IgD-negative memory B cell (primary cell): ENCODE measurements at regions not wholly inside any gene's neighbourhood (a gene's known extent, or its start where the extent isn't known, plus 50 kb on each side); places are given as distances from the start of the nearest gene placed in this dataset.
"Not testable (repeated sequence)": the region's sequence is repeated elsewhere in the genome, so short reads cannot be mapped to it uniquely, and the experiment has no call there.

Source experiments
- H3K27ac Mint-ChIP-seq, 3 donors: one replicate each; pipeline ENCODE4 v1.8.0; 2020 to 2022; ENCODE audit warnings: mild to moderate bottlenecking in 3 of 3, mixed read lengths in 3 of 3, moderate library complexity in 1 of 3
- H3K27me3 Mint-ChIP-seq: one replicate; pipeline ENCODE4 v1.8.0; 2021; ENCODE audit warnings: mixed read lengths
- H3K36me3 Mint-ChIP-seq: one replicate; pipeline ENCODE4 v1.8.0; 2020; ENCODE audit warnings: mild to moderate bottlenecking, mixed read lengths
- H3K4me1 Mint-ChIP-seq, 3 donors: one replicate each; pipeline ENCODE4 v1.8.0; 2020 to 2022; ENCODE audit warnings: mixed read lengths in 3 of 3, mild to moderate bottlenecking in 1 of 3
- H3K4me3 Mint-ChIP-seq, 4 donors: one replicate each; pipeline ENCODE4 v1.8.0; 2020 to 2022; ENCODE audit warnings: mild to moderate bottlenecking in 4 of 4, mixed read lengths in 4 of 4, moderate library complexity in 3 of 4
- H3K9me3 Mint-ChIP-seq, 3 donors: one replicate each; pipeline ENCODE4 v1.8.0; 2020 to 2021; ENCODE audit warnings: mixed read lengths in 3 of 3, mild to moderate bottlenecking in 1 of 3

DNA sequence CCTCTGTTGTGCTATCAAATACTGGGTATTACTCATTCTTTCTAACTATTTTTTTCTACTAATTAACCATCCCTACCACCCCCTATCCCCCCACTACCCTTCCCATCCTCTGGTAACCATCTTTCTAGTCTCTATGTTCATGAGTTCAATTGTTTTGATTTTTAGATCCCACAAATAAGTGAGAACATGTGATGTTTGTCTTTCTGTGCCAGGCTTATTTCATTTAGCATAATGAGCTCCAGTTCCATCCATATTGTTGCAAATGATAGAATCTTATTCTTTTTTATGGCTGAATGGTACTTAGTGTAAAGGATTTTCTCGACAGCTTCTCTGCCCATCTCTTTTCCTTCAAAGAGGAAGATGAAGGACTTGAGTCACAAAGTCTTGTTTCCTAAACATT lies 138.0 kb upstream of the CPHXL start:
- Mint-ChIP-seq H3K27me3 (no peaks in the 10 kb centered on the region), H3K4me1 (peaks cover 0 to 2% (median 0%) of the 10 kb centered on the region in 3 donors), H3K36me3 (no peaks in the 10 kb centered on the region), H3K27ac (no peak overlapping the region), H3K4me3 (no peak overlapping the region), H3K9me3 (peaks cover 0 to 6% (median 0%) of the 10 kb centered on the region in 3 donors)

DNA sequence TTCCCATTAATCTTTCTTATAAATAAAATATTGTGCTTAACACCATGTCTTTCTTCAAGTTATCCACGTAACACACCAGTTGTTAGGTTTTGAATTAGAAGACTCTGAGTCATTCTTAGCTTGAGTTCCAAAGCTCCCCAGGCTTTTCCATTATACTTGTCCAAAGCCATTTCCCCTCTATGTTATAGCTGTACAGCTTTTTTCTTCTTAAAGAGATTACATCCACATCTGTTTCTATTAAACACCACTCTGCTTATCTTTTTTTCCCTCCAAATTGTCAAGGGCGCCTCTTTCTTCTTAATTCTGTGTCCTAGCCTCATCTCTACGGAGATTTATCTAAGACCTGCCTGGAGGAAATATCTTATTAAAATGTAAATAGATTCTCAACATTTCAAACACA lies 139.4 kb upstream of the CPHXL start:
- Mint-ChIP-seq H3K36me3 (no peaks in the 10 kb centered on the region), H3K27me3 (peaks cover 8% of the 10 kb centered on the region)

DNA sequence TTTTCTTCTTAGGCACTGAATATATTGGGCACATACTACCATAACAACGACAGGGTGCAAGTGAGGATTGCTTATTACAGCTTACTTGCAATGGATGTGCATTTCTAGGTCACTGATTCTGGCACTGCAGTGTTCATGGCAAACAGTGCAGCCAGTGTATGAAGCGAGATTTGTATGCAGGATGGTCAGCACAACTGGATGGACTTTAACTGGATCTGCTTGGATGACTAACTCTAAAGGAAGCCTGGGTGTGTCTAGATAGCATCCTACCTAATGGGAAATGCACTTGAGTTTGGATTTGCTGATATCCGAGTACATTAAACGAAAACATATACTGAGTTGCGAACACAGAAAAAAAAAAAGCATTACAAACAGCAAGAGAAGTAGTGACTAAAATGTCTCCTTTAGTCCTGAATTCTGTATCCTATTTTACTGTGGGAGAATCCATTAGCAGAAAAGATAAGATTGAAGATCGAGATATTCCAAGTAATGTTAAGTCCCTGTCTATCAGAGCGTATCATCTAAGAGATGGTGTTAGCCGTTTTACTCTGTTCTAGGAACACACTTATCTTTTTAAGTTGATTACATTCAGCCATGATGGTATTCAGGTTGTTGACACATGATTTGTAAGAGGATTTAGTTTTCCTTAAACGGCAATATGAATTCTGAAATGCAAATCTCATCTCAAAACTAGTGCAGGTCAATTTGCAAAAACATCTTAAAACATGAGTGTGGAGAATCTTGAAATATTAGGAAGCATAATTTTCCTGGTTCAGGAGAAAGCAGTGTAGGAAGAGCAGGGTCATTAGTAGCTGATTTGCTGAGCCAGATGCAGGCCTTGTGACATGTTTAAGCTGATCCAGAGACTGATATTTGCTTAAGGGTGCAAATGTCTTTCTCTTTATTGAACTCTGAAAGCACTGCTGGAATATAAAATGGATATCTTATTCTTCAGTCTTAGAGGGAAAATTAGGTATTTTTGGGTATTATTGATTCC lies 142.6 kb upstream of the CPHXL start:
- Mint-ChIP-seq H3K36me3 (no peaks in the 10 kb centered on the region), H3K27ac (no peak overlapping the region), H3K4me3 (no peak overlapping the region), H3K9me3 (no peaks in the 10 kb centered on the region), H3K4me1 (no peaks in the 10 kb centered on the region), H3K27me3 (peaks cover 9% of the 10 kb centered on the region)

More for the DNA sequence above, 139.4 kb upstream of the CPHXL start:
- H3K4me1 Mint-ChIP-seq: no peaks in the 10 kb centered on the region
- no peaks in the 10 kb centered on the region for H3K9me3 Mint-ChIP-seq
- H3K27ac Mint-ChIP-seq: no peak overlapping the region
- no peak overlapping the region for H3K4me3 Mint-ChIP-seq

GRCh38 chr16:75881280-75881679 lies 155.0 kb upstream of the CPHXL start:
- not testable (repeated sequence) for H3K4me3 Mint-ChIP-seq, H3K27ac Mint-ChIP-seq, H3K9me3 Mint-ChIP-seq, H3K4me1 Mint-ChIP-seq, H3K27me3 Mint-ChIP-seq, H3K36me3 Mint-ChIP-seq

DNA sequence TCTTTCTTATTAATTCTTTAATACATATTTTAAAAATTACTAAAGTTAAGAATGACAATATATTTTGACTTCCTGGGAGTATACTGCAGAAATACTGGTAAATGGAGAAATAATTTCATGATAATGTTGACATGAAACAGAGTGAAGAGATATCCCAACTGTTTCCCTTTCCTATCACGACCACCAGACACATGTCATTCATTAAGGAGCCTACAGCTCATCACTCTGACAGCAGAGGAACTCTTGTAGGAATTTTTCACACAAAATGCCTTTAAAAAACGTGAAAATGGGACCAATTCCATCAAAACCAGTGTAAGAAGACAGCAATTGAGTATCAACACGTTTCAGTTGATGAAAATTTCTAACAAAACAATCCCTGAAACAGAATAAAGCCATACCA lies 172.9 kb upstream of the CPHXL start:
- Mint-ChIP-seq H3K27ac (no peak overlapping the region), H3K9me3 (no peaks in the 10 kb centered on the region), H3K36me3 (no peaks in the 10 kb centered on the region), H3K4me3 (no peak overlapping the region), H3K4me1 (no peaks in the 10 kb centered on the region), H3K27me3 (no peaks in the 10 kb centered on the region)

- Mint-ChIP-seq H3K4me1 (no peaks in the 10 kb centered on the region), H3K9me3 (peaks cover 0 to 6% (median 2%) of the 10 kb centered on the region in 3 donors), H3K27ac (no peak overlapping the region), H3K27me3 (no peaks in the 10 kb centered on the region), H3K4me3 (no peak overlapping the region), H3K36me3 (peaks cover 4% of the 10 kb centered on the region)
Observed at GRCh38 chr16:75908331-75909117, 182.2 kb upstream of the CPHXL start.

DNA sequence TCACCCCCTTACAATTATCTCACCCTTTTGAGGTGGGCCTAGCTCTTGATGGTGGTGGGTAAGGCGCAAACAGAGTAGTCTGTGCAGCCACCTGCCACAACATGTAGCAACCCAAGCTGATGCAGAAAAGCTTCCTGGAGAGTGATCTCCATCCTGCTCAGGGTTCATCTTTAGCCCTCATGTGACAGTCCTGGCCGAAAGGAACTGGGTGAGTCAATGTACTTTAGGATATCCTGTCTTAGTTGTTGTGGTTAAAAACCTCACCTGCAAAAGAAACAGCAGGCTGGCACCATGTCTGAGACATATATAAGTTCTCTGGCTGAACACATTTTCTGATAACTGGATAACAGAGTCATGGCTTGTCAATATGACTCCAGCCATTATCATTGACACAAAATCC lies 183.5 kb upstream of the CPHXL start:
- Mint-ChIP-seq H3K27ac (no peak overlapping the region), H3K4me1 (no peaks in the 10 kb centered on the region), H3K9me3 (peaks cover 0 to 6% (median 2%) of the 10 kb centered on the region in 3 donors), H3K36me3 (peaks cover 4% of the 10 kb centered on the region), H3K4me3 (no peak overlapping the region), H3K27me3 (no peaks in the 10 kb centered on the region)

DNA sequence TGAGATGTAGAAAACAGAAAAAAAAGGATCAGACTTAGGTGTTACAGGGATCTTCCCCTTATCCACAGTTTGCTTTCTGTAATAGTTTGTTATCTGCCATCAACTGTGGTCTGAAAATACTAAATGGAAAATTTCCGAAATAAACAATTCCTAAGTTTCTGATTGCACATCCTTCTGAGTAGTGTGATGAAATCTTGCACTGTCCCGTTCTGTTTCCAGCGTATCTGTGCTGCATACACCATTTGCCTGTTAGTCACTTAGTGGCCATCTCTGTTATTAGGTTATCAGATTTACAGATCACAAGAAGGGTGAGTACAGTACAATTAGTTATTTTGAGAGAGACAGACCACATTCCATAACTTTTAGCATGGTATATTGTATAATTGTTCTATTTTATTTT lies 185.6 kb upstream of the CPHXL start:
- Mint-ChIP-seq H3K4me3 (no peak overlapping the region), H3K36me3 (peaks cover 4% of the 10 kb centered on the region), H3K4me1 (no peaks in the 10 kb centered on the region), H3K9me3 (peaks cover 0 to 6% (median 2%) of the 10 kb centered on the region in 3 donors), H3K27ac (no peak overlapping the region), H3K27me3 (peaks cover 2% of the 10 kb centered on the region)

DNA sequence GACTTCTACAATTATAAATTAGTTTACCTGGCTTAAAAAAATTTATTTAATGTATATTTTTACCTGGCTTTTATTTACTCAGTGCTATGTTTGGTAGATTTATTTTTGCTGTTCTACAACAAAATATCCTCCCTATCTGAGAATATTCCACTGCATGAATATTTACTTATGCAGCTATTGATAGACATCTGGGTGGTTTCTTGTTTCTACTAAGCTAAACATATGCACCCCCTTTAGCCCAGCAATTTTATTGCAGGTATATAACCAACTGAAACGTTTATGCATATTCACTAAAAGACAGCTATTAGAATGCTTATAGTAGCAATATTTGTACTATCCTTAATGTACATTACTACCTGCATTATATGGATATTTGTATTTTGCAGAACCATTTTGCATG lies 187.7 kb upstream of the CPHXL start:
- Mint-ChIP-seq H3K27me3 (peaks cover 2% of the 10 kb centered on the region), H3K4me1 (no peaks in the 10 kb centered on the region), H3K9me3 (peaks cover 0 to 2% (median 0%) of the 10 kb centered on the region in 3 donors), H3K27ac (no peak overlapping the region), H3K36me3 (peaks cover 1% of the 10 kb centered on the region), H3K4me3 (no peak overlapping the region)

- H3K36me3 Mint-ChIP-seq: peaks cover 2% of the 10 kb centered on the region
- H3K9me3 Mint-ChIP-seq: peaks cover 0 to 3% (median 2%) of the 10 kb centered on the region in 3 donors
- H3K4me3 Mint-ChIP-seq: no peak overlapping the region
- H3K27me3 Mint-ChIP-seq: peaks cover 2% of the 10 kb centered on the region
- H3K27ac Mint-ChIP-seq: no peak overlapping the region
- H3K4me1 Mint-ChIP-seq: no peaks in the 10 kb centered on the region
Observed at GRCh38 chr16:75916451-75916850, 190.2 kb upstream of the CPHXL start.

GRCh38 chr16:75918109-75918508 lies 191.8 kb upstream of the CPHXL start:
- no peak overlapping the region for H3K4me3 Mint-ChIP-seq
- peaks cover 2% of the 10 kb centered on the region for H3K27me3 Mint-ChIP-seq
- H3K27ac Mint-ChIP-seq: no peak overlapping the region
- H3K9me3 Mint-ChIP-seq: peaks cover 0 to 4% (median 4%) of the 10 kb centered on the region in 3 donors
- no peaks in the 10 kb centered on the region for H3K4me1 Mint-ChIP-seq
- peaks cover 2% of the 10 kb centered on the region for H3K36me3 Mint-ChIP-seq

DNA sequence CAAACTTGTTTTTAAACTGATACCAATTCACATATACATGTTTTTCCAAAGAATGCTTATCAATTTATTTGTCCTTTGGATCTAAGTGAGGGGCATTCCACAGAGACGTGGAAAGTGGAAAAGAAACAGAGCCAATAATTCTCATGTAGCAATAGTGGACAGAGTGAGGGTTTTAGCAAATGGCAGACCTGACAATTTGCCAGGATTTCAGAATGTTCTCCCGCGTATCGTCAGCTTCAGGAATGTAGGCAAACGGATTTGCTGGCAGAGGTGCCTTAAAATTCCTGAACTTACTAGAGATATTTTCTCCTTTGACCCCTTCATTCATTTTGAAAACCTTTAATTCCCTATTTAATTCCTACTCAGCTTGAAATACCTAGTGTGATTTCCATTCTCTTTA lies 193.4 kb upstream of the CPHXL start:
- H3K27me3 Mint-ChIP-seq: peaks cover 2% of the 10 kb centered on the region
- H3K4me1 Mint-ChIP-seq: no peaks in the 10 kb centered on the region

DNA sequence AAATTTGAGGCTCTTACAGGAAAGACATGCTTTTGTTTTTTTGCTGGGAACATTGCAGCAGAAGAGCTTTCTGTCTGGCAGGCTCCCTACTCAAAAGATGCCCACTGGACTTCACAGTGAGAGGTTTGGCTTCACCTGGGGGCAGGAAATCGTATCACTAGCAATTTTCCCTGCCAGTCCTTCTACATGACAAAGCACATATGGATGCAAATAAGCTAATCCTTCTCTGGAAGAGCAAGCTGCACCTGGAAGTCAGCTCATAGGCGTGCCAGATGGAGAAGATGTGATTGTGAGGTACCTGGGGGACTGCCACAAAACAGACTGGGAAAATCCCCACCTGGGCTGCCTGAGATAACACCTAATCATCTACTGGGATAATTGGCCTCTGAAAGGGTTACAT lies 195.0 kb upstream of the CPHXL start:
- Mint-ChIP-seq H3K36me3 (peaks cover 2% of the 10 kb centered on the region), H3K27ac (no peak overlapping the region), H3K27me3 (no peaks in the 10 kb centered on the region), H3K4me3 (no peak overlapping the region), H3K4me1 (no peaks in the 10 kb centered on the region), H3K9me3 (peaks cover 0 to 4% (median 2%) of the 10 kb centered on the region in 3 donors)

More for the DNA sequence above, 193.4 kb upstream of the CPHXL start:
- no peak overlapping the region for H3K27ac Mint-ChIP-seq
- H3K36me3 Mint-ChIP-seq: peaks cover 2% of the 10 kb centered on the region
- H3K9me3 Mint-ChIP-seq: peaks cover 0 to 4% (median 2%) of the 10 kb centered on the region in 3 donors
- H3K4me3 Mint-ChIP-seq: no peak overlapping the region

DNA sequence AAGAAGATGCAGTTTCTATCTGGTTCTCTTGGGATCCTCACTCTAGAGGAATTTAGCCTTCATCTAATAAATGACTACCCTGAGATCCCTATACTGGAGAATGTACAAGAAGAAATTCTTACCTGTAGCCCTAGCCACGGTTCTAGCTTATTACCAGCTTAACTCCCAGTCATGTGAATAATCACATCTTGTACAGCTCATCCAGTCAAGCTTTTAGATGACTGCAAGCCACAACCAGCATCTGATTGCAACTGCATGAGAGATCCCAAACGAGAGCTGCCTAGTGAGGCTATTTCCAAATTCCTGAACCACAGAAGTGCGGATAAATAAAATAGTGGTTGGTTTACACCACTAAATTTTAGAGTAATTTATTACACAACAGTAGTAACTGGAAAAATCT lies 196.0 kb upstream of the CPHXL start:
- no peak overlapping the region for H3K4me3 Mint-ChIP-seq
- no peaks in the 10 kb centered on the region for H3K4me1 Mint-ChIP-seq
- H3K9me3 Mint-ChIP-seq: peaks cover 0 to 4% (median 2%) of the 10 kb centered on the region in 3 donors
- peaks cover 2% of the 10 kb centered on the region for H3K36me3 Mint-ChIP-seq
- H3K27me3 Mint-ChIP-seq: no peaks in the 10 kb centered on the region
- H3K27ac Mint-ChIP-seq: no peak overlapping the region

- no peak overlapping the region for H3K27ac Mint-ChIP-seq
- no peaks in the 10 kb centered on the region for H3K27me3 Mint-ChIP-seq
- H3K4me3 Mint-ChIP-seq: no peak overlapping the region
- H3K36me3 Mint-ChIP-seq: peaks cover 2% of the 10 kb centered on the region
- H3K9me3 Mint-ChIP-seq: peaks cover 4 to 8% (median 8%) of the 10 kb centered on the region in 3 donors
- H3K4me1 Mint-ChIP-seq: no peaks in the 10 kb centered on the region
Observed at GRCh38 chr16:75924397-75924796, 198.1 kb upstream of the CPHXL start.
